ENCODE measurements at regions not wholly inside any gene's neighbourhood (a gene's known extent, or its start where the extent isn't known, plus 50 kb on each side); places are given as distances from the start of the nearest gene placed in this dataset.

DNA sequence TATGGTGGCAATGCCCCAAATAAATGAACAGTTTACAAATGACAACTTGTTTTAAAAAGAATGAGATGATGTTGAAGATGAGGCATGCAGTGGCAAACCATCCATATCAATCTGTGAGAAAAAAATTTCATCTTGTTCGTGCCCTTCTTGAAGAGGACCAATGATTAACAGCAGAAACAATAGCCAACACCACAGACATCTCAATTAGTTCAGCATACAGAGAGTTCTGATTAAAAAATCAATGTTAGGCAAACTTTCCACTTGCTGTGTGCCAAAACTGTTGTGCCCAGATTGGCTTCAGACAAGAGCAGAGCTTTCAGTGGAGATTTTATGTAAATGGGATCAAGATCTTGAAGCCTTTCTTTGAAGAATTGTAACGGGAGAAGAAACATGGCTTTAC is 329.9 kb downstream of the BMP4 start:
- TF ChIP-seq, protein P1, sequence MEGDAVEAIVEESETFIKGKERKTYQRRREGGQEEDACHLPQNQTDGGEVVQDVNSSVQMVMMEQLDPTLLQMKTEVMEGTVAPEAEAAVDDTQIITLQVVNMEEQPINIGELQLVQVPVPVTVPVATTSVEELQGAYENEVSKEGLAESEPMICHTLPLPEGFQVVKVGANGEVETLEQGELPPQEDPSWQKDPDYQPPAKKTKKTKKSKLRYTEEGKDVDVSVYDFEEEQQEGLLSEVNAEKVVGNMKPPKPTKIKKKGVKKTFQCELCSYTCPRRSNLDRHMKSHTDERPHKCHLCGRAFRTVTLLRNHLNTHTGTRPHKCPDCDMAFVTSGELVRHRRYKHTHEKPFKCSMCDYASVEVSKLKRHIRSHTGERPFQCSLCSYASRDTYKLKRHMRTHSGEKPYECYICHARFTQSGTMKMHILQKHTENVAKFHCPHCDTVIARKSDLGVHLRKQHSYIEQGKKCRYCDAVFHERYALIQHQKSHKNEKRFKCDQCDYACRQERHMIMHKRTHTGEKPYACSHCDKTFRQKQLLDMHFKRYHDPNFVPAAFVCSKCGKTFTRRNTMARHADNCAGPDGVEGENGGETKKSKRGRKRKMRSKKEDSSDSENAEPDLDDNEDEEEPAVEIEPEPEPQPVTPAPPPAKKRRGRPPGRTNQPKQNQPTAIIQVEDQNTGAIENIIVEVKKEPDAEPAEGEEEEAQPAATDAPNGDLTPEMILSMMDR (IDR thresholded peaks at IDR 0.05; ENCODE audit: borderline replicate concordance): no peak
- intact Hi-C loops (cut with micrococcal nuclease): no loop called here
- no peaks in the 10 kb centered on the region for H3K9me3 ChIP-seq (replicated peaks)
- H3K27me3 ChIP-seq (ENCODE audit: low read depth): peaks cover 19% of the 10 kb centered on the region
- H3K36me3 ChIP-seq: no peaks in the 10 kb centered on the region
- H3K4me3 ChIP-seq: no peak overlapping the region
- H3K27ac ChIP-seq (replicated peaks): no peak overlapping the region
- no peak for DNase-seq
- peaks cover 12% of the 10 kb centered on the region for H3K4me1 ChIP-seq

DNA sequence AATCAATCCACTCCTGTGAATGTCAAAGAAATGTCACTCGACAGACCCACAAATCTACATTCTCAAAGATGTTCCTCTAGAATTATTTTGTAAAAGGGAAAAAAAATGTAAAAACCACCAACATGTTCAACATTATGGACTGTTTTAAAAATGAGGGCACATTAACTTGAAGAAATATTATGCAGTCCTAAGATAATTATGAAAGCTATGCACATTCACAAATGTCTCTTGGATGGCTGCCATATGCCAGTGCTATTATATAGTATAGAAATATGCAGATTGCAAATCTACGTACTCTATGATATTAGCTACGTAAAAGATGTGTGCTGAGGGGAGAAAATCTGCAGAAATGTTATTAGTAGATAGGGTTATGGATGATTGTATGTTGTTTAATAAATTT is 334.2 kb downstream of the BMP4 start:
- H3K36me3 ChIP-seq: no peaks in the 10 kb centered on the region
- TF ChIP-seq, protein P1 (IDR thresholded peaks at IDR 0.05; ENCODE audit: borderline replicate concordance): no peak
- no peak overlapping the region for H3K4me3 ChIP-seq

DNA sequence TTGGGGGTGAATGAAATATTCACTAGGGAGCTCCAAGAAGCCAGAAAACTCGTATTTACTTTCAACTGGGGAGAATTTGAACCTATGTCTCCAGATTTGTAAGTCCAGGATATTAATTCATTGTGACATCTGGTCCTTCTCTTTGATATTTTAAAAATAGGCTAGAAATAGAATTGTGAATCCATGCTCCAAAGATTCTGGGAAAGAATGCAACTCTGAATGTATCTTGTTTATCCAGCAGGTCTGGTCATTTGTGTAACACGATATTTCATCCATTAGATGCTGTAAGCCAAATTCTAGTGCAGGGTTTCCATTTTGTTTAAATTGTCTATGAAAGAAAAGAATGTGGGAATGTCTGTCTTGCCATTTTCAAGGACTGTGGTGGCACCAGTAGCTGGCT is 334.7 kb downstream of the BMP4 start:
- no peak overlapping the region for H3K4me3 ChIP-seq
- peaks cover 7% of the 10 kb centered on the region for H3K27me3 ChIP-seq (ENCODE audit: low read depth)
- TF ChIP-seq, protein P1 (IDR thresholded peaks at IDR 0.05; ENCODE audit: borderline replicate concordance): no peak
- intact Hi-C loops (cut with micrococcal nuclease): no loop called here
- peaks cover 16% of the 10 kb centered on the region for H3K4me1 ChIP-seq
- no peaks in the 10 kb centered on the region for H3K9me3 ChIP-seq (replicated peaks)
- no peaks in the 10 kb centered on the region for H3K36me3 ChIP-seq
- DNase-seq: no peak
- H3K27ac ChIP-seq (replicated peaks): no peak overlapping the region

More for the DNA sequence above, 334.2 kb downstream of the BMP4 start:
- H3K27ac ChIP-seq (replicated peaks): no peak overlapping the region
- peaks cover 16% of the 10 kb centered on the region for H3K4me1 ChIP-seq
- intact Hi-C loops (cut with micrococcal nuclease): no loop called here
- no peaks in the 10 kb centered on the region for H3K9me3 ChIP-seq (replicated peaks)
- DNase-seq: no peak
- H3K27me3 ChIP-seq (ENCODE audit: low read depth): peaks cover 7% of the 10 kb centered on the region

DNA sequence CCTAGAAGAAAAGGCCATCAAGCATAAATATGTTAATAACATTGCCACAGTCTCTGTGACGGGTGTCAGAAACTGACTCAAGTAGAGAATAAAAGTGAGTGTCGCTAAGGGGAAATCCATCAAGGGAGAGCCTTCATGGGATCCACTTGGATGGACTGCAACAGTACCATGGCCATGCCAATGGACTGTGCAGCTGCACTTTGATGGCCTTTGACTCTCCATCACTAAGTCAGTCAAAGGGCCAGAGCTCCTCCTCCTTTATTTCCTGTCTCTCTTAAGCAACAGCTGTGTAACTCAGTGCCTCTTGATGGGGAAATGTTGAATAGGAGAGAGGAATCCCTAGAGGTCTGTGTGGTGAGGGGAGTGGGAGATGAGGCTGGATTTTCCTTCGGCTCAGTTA is 335.2 kb downstream of the BMP4 start:
- DNase-seq: no peak
- TF ChIP-seq, protein P1 (IDR thresholded peaks at IDR 0.05; ENCODE audit: borderline replicate concordance): no peak
- H3K9me3 ChIP-seq (replicated peaks): no peaks in the 10 kb centered on the region
- no peak overlapping the region for H3K27ac ChIP-seq (replicated peaks)
- no peak overlapping the region for H3K4me3 ChIP-seq
- no peaks in the 10 kb centered on the region for H3K36me3 ChIP-seq
- H3K4me1 ChIP-seq: peaks cover 16% of the 10 kb centered on the region
- intact Hi-C loops (cut with micrococcal nuclease): no loop called here
- H3K27me3 ChIP-seq (ENCODE audit: low read depth): peaks cover 7% of the 10 kb centered on the region

DNA sequence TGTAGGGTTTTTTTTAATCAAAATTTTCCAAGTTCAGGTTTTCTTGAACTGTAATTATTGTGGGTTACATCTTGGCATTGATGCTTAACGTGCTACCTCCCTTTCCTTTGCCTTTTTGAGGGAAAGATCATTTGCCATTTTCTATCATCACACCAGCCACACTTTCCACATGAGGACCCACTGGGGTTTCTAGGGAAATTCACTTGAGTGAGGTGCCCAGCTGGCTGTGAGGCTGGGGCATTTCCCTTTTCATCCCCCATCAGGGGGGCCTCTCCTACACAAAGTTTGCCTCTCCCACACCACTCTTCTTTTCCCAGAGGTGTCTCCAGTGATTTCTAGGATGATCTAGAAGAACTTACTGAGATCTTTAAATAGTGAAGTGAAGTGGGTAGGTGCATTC is 335.7 kb downstream of the BMP4 start:
- DNase-seq: no peak
- TF ChIP-seq, protein P1 (IDR thresholded peaks at IDR 0.05; ENCODE audit: borderline replicate concordance): no peak
- peaks cover 7% of the 10 kb centered on the region for H3K27me3 ChIP-seq (ENCODE audit: low read depth)
- no peaks in the 10 kb centered on the region for H3K36me3 ChIP-seq
- intact Hi-C loops (cut with micrococcal nuclease): no loop called here
- H3K27ac ChIP-seq (replicated peaks): no peak overlapping the region
- no peak overlapping the region for H3K4me3 ChIP-seq
- H3K9me3 ChIP-seq (replicated peaks): no peaks in the 10 kb centered on the region
- peaks cover 16% of the 10 kb centered on the region for H3K4me1 ChIP-seq

DNA sequence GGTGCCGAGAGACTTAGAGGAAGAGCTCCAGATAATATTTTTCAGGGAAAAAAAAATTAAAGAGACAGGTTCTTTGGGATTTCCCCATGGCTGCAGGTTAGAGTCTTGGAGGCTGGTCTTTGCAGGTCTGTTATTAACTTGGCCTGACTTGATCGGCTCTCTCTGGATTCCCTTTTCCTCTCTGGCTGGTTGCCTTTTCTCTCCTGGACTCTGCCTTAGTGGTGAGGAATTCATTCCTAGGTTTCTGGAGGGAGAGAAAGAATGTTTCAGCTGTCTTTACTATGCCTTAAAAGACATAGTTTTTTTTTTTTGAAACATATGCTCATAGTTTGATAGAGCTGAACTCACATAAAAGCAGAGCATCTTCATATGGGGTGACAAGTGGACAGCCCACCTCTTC is 336.3 kb downstream of the BMP4 start:
- intact Hi-C loops (cut with micrococcal nuclease): no loop called here
- DNase-seq: no peak
- TF ChIP-seq, protein P1 (IDR thresholded peaks at IDR 0.05; ENCODE audit: borderline replicate concordance): no peak
- no peaks in the 10 kb centered on the region for H3K36me3 ChIP-seq
- H3K4me1 ChIP-seq: peaks cover 16% of the 10 kb centered on the region
- H3K27ac ChIP-seq (replicated peaks): peak overlapping the region; percentile 65
- H3K27me3 ChIP-seq (ENCODE audit: low read depth): peaks cover 7% of the 10 kb centered on the region
- H3K4me3 ChIP-seq: no peak overlapping the region
- H3K9me3 ChIP-seq (replicated peaks): no peaks in the 10 kb centered on the region

Data from left ventricle myocardium inferior (tissue), 1 donor.